HG02588 (cell line): ENCODE measurements at regions not wholly inside any gene's neighbourhood (a gene's known extent, or its start where the extent isn't known, plus 50 kb on each side); places are given as distances from the start of the nearest gene placed in this dataset.
"Not testable (repeated sequence)": the region's sequence is repeated elsewhere in the genome, so short reads cannot be mapped to it uniquely, and the experiment has no call there.

ENCODE experiments used
- ATAC-seq: cut with Tn5 transposase; IDR thresholded peaks from one replicate; pipeline ENCODE4 v1.9.1; 2021; ENCODE audit warnings: mild to moderate bottlenecking, moderate library complexity; ENCODE audit not compliant: unreplicated experiment

DNA sequence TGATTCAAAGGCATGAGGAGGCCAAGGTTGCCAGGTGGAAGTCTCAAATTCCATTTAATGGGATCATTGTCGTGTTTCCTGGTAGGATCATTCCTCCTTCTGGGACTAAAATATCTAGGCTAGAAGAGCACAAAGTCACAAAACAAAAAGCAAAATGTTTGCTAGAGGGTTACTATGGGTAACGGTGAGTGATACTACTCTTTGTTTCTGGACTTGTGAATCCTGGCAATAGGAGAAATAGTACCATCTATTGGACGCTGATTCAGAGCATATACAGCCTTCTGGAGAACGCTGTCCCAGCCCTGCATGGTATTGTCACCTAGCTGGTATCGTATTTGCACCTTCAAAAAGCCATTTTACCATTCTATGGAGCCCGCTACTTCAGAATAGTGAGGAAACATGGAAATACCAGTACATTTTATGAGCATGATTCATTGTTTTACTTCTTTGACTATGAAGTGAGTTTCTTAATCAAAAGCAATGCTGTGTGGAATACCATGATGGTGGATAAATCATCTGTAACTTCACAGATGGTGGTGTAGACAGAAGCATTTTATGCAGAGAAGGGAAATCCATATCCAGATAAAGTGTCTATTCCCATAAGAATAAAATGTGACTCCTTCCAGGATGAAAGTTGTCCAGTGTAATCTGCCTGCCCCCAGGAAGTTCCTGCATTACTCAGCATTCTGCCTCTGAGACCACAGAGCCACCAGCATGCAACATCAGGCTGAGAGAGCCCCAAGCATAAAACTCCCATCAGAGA lies 361.0 kb downstream of the ETV1 start:
- ATAC-seq: no peak

DNA sequence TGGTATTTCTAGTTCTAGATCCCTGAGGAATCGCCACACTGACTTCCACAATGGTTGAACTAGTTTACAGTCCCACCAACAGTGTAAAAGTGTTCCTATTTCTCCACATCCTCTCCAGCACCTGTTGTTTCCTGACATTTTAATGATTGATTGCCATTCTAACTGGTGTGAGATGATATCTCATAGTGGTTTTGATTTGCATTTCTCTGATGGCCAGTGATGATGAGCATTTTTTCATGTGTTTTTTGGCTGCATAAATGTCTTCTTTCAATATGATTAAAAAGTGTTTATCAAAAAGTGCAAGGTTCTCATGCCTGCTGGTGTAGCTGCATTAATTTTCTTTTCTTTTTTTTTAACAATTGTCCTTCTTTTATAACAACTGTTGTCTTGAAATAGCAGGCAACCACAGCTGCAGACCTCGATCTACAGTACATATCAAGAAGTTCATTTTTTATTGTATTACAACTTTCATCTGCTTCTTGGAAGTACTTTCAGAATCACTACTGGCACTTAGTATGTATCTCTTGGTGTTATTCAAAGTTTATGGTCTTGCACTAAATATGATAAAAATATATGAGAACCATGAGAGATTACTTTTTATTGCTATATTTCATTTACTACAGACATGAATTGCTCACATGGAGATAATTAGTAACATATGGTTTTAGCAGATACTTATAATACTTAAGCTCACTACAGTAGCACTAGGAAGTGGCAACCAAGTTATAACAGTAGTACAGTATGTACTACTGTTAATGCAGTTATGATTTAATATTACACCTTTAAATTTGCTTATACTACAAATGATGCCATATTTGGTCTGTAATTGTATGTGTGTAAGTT lies 358.0 kb downstream of the ETV1 start:
- not testable (repeated sequence) for ATAC-seq

DNA sequence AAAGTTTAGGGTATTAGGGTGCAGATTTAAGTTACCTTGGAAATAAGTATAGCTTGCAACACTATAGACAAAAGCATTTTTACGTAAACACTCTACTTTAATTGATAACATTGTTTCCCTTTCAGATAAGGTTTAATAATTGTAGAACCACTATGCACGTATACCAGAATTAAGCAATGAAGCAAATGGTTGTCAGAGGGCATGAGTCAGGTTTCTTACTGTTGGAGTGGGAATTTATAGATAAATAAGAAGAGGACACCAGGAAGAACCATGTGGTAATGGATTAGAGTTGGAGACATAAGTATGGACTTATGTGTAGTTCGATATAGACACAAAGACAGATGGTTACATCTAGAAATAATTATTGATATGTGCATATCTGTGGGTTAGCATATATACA lies 355.6 kb downstream of the ETV1 start:
- no peak for ATAC-seq

DNA sequence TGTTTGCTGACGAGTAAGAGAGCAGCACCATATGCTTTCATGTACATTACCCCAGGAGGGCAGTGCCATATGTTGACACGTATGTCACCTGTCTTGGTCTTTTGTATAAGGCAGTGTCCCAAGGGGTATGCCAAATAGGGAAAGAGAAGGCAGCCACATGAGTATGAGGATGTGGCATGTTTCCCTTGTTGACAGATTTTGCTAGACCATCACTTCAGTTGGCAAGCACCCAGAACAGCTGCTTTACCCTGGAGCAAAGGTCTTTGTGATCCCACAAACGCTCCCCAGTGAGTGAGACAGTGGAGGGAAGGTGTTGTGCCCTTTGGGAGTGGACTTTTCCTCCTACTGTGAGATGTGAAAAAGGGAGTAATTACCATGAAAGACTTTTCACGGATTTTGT lies 350.1 kb downstream of the ETV1 start:
- no peak for ATAC-seq

DNA sequence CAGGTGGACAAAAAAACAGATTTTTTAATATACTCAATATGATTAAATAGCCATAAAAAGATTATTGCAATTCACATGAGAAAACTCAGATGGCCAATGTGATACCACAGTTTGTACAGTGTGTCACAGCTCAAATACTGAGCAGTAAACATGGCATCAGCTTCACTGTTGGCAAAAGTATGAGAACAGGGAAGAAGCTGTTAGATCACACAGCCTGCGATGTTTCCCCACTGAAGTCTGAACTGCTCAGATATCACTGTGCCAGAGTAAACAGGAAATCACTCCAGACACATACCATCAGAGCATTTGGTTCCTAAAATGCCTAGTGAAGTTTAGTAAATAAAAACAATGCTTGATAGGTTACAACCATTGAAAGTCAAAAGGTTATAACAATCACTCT lies 347.8 kb downstream of the ETV1 start:
- ATAC-seq: no peak

DNA sequence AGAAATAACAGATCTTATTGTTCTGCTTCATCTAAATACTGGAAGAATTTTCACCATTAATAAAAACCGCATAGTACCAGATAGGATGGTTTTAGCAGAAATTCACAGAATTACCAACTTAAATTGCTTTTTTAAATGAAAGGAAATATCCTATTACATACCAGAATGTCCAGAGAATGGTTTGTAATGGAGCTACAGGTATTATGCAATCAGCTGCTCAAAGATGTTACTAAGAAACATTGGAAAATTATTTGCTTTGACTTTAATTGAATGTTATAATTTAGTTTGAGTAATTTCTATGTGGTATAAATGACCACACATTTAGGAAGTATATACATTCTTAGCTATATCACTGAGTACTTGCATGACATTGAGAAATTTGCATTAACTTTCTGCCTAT lies 338.3 kb downstream of the ETV1 start:
- ATAC-seq: no peak

DNA sequence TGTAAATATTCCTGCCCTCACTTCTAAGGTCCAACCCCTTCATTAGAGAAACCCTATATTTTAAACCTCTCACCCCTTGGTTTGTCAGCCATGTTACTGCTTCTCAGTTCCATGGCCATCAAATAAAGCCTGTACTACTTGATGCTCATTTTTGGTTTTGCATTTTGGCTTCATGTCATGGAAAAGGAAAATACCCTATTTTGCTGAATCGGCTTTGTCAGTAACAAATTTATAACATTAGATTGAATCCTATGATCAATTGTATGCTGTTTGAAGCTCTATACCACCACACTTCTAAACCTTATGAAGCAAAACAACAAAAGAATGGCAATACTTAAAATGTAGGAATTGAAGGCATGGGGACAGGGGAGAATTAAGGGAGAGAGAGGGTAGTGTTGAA lies 333.1 kb downstream of the ETV1 start:
- no peak for ATAC-seq

DNA sequence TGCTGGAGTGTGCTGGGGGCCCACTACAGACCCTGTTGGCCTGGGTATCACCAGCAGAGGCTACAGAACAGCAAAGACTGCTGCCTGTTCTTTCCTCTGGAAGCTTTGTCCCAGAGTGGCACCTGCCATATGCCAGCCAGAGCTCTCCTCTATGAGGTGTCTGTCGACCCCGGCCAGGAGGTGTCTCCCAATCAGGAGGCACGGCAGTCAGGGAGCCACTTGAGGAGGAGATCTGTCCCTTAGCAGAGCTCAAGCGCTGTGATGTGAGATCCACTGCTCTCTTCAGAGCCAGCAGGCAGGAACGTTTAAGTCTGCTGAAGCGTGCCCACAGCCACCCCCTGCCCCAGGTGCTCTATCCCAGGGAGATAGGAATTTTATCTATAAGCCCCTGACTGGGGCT lies 316.2 kb downstream of the ETV1 start:
- ATAC-seq: no peak

DNA sequence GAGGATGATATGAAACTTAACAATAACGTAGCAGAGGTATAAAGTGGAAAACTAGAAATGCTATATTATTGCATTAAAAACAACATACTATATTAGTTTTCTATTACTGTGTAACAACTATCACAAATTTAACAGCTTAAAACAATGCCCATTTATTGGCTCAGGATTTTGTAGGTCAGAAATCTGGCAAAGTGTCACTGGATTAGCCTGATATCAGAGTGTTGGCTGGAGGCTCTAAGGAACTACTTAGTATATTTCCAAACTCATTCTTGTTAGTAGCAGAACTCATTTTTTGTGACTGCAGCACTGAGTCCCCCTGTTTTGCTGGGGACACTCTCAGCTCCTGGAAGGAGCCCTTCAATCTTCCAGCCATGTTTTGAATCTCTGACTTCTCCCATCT lies 306.8 kb downstream of the ETV1 start:
- no peak for ATAC-seq

DNA sequence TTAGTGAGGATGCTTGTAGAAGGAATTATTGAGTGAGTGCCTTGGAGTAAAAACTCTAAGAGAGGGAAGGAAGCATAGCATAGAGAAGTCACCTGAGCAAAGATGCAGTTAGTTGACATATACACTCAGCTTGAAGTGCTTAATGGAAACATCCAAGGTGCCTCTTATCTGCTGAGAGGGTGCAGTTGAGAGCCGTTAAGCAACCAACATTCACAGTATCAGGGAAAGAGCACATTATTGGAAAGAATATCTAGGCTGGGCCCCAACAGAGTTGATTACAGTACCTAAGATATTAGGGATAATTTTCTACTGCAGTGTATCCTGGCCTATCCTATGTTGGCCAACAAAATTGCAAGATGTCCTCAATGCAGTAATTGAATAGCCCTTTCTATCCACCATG lies 302.0 kb downstream of the ETV1 start:
- no peak for ATAC-seq

DNA sequence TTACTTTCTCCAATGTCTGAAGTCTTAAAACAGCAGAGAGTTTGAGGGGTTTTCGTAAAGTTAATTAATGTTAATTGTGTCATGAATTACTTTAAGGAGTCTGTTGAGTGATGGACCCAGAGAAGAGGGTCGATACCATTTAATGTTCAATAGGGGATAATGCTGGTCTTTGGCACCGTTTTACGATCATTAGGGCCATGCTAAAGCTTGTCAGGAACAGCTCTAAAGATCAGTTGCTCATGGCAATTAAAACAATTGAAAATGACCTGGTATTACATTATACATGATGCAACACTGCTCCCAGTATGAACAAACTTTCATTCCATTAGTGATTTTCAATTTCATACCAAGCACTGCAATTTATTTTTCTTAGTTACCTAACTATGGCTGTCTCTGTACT lies 296.9 kb downstream of the ETV1 start:
- no peak for ATAC-seq

DNA sequence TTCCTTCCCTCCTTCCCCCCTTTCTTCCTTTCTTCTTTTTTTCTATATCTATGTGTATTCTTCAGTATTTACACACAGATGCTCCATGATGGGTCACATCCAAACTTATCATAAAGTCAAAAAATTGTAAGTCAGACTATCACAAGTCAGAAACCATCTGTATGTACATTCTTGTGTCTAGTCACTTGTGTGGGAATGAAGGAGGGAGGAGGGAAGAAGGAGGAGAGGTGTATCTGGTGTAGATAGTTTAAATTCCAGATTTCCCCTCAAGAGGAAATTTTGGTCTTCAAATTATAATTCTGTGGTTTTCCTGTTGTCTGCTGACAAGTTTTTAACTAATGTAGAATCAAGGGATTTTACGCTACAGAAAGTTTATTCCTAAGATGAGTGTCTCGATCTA lies 287.2 kb downstream of the ETV1 start:
- ATAC-seq: no peak

DNA sequence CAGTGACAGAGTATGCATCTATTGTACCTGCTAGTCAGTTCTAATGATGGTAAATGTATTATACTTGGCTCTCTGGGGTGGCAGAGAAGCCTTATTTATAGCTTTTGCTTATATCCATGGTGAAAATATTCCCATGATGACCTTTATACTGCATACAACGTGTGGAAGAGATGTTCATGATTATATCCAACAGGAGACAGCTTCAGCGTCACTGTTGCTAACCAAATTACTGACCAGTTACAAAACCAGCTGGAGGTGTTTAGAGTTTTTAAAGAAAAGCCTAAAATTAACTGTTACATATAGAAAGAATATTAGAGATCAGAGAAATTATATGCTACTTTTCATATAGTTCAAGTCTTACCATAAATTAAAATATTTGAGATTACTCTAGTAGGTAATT lies 280.8 kb downstream of the ETV1 start:
- no peak for ATAC-seq

DNA sequence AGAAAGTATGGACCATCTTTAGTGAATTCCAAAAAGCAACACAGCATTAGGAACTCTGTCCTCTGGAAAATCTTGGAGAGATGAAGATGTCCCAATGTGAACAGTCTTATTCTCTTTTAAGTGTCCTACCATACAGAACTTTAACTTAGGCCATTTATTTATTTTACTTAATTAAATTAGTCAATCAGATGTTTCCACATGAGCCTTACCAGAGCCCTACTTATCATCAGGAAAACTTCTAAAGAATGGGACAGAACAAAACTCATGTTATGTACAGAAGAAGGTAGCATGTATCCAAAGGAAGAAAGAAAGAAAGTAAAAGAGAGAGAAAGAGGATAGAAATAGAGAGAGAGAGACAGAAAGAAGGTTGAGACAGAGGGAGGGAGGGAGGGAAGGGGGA lies 276.4 kb downstream of the ETV1 start:
- ATAC-seq: no peak

DNA sequence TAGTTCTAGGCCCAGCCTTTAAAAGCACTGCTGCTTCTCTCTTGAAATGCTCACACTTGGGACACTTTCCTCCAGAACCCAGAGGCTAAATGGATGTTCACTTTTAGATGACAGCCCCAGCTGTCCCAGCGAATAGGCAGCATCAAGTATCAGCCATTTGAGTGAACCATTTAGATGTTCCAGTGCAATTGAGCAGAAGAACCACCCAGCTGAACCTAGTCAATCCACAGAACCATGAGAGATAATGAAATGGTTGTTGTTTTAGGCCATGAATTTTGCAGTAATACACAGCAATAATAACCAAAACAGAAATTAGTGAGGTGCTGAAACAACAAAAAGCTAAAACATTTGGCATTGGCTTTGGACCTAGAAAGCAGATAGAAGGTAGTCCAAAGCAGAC lies 273.9 kb downstream of the ETV1 start:
- no peak for ATAC-seq

DNA sequence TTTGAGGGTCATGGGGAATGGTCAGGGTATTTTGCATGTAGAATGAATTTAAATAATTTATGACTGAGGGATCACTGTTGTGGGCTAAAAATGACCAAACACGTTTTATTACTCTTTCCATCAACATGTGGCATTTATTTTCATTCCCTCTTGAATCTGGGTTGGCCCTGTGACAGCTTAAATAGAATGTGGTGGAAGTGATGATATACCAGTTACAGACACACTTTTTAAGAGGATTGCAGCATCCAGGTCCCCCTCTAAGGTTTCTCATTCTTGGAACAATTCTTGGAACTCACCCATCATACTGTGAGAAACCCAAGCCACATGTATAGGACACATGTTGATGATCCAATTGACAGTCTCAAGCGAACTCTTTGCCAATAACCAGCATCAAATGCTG lies 272.4 kb downstream of the ETV1 start:
- no peak for ATAC-seq

DNA sequence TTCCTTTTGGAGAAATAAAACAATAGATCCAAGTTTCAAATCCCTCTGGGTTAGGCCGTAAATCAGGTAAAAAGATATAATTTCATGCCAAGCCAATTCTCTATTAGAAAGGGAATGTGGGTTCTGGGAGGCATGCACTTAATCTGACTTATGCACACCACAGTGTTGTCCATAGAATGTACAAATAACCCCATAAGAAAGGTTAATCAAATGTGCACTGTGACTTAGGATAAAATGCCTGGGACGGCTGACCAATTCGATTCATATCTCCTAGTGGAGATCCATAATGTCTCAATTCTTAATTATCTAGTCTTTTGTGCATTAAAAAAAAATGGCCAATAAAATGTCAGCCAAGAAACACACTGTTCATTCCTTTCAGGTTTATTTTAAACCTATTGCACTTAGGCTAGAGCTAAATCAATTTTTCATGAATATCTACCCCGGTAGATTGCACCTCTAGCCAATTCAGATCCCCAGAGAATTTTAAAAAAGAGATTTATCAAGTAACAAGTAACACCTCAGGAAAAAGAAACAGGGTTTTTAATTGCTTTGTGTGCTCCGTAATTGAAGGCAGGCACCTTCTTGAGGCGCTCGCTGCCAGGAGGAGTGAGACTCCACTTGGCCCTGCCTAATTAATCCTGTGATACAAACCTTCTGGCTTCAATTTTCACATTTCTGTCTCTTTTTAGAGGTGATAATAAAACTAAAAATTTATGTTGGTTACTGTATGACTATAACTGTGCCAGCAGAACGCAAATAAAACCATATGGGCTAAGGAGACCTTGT lies 265.1 kb downstream of the ETV1 start:
- no peak for ATAC-seq

DNA sequence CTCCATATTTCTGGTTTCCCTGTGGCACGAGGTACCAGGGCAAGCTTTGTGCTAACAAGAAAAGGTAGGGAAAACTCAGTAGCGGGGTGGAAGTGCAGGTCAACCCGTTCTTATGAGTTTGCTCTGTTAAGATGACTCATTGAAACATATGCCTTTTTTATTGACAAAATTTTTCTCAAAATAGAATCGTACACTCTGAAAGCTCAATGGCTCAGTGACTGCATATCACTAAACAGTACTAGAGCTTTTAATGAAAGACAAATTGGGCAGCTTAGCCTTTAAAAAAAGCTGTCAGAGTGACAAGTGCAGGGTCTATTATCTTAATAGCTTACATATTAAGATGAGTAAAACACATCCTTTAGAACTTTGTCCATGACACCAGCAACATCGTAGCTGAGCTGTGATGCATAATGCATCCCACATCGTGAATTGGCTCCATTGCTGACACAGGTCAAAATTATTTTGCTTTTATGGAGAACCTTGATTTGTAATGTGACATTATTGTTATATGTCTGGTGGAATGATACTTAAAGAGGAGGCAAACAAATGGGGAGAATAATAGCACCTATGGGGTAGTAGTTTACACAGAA lies 264.4 kb downstream of the ETV1 start:
- ATAC-seq: no peak

DNA sequence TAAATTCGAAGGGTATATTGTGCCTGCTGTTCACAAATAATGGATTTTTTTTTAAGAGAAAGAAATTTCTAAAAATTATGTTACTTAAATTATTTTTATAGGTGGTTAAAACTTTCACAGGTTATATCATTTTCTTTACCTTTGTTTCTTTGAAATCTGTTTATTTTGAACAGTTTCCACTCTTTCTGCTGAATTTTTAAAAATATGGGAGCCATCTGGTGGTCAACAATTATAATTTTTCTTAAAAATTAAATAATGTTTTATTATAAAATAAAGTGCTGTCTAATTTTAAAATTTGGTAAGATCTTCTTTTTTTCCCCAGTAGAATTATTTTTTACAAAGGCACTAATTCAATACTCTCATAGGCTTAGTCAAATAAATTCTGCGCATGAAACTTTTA lies 263.9 kb downstream of the ETV1 start:
- no peak for ATAC-seq

DNA sequence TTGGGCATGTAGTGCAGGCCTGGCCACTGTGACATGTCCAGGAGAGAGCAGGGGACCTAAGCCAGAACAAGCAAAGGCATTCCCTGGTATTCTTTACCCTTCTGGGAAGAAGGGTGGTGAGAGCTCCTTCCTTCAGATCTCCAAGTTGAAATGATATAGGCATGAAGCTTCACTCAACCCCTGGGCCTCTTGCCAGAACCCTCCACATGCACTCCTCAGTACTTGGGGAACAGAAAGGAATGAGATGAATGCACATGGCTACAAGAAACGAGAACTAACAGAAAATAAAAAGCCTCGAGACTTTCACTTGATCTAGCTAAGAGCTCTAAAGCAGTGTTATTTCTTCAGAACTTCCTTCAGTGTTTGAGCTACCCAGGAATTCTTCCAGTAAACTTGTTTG lies 262.2 kb downstream of the ETV1 start:
- ATAC-seq: no peak

DNA sequence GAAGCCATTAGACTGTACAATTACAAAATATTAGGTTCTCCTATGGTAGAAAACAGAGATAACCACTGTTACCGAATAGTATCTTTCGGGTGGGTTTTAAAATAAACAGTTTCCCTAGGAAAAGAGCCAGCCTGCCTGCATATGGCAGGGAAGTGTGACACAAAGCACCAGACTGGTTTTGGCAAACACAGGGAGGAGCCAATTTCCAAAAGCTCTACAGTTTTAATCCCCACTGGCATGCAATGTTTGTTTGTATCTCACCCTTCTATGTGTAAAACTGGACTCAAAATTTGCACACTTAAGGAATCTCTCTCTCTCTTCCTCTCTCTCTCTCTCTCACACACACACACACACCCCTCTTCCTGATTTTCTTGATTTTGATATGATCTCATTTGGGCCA lies 261.7 kb downstream of the ETV1 start:
- no peak for ATAC-seq
